GM21786 (cell line): ENCODE measurements at regions not wholly inside any gene's neighbourhood (a gene's known extent, or its start where the extent isn't known, plus 50 kb on each side); places are given as distances from the start of the nearest gene placed in this dataset.

ENCODE experiments used
- ATAC-seq: cut with Tn5 transposase; IDR thresholded peaks from one replicate; pipeline ENCODE4 v1.9.1; 2021; ENCODE audit not compliant: unreplicated experiment

- ATAC-seq: no peak
Measured at GRCh38 chr12:95411466-95411865, 62.5 kb upstream of the METAP2 start.

- ATAC-seq: no peak
Measured at GRCh38 chr12:95412482-95413311, 61.3 kb upstream of the METAP2 start.

GRCh38 chr12:95413576-95413975 lies 60.4 kb upstream of the METAP2 start:
- ATAC-seq: no peak

GRCh38 chr12:95415451-95415850 lies 58.5 kb upstream of the METAP2 start:
- no peak for ATAC-seq

- no peak for ATAC-seq
Measured at GRCh38 chr12:95416111-95416636, 57.8 kb upstream of the METAP2 start.

GRCh38 chr12:95417372-95417771 lies 56.6 kb upstream of the METAP2 start:
- no peak for ATAC-seq

GRCh38 chr12:95418142-95418541 lies 55.8 kb upstream of the METAP2 start:
- ATAC-seq: no peak
